Small intestine (tissue), 7 donors: ENCODE measurements at regions not wholly inside any gene's neighbourhood (a gene's known extent, or its start where the extent isn't known, plus 50 kb on each side); places are given as distances from the start of the nearest gene placed in this dataset.

Source experiments
- DNase-seq, 2 donors: peaks; one replicate each; pipeline versions ENCODE4 v3.0.0 to v3.0.0-alpha.2; 2013
- FAIRE-seq: peaks from 2 replicates; lab custom pipeline; 2012; peaks lifted over from hg19 to GRCh38; lab: Jason Lieb, UNC
- H3K27ac ChIP-seq, 3 donors: one replicate each; pipeline ENCODE4 v1.5.1; 2013; ENCODE audit warnings: low read length in 2 of 3, mild to moderate bottlenecking in 2 of 3, control low read depth in 1 of 3, inconsistent platforms in 1 of 3, low read depth in 1 of 3, moderate library complexity in 1 of 3
- H3K27me3 ChIP-seq, 3 donors: one replicate each; pipeline ENCODE4 v1.6.1; 2013; ENCODE audit warnings: low read length in 3 of 3, inconsistent platforms in 1 of 3; ENCODE audit not compliant: control insufficient read depth in 3 of 3, insufficient read depth in 3 of 3
- H3K36me3 ChIP-seq, 3 donors: one replicate each; pipeline ENCODE4 v1.6.1; 2013; ENCODE audit warnings: low read length in 3 of 3, inconsistent platforms in 1 of 3, low read depth in 1 of 3, mild to moderate bottlenecking in 1 of 3, moderate library complexity in 1 of 3; ENCODE audit not compliant: control insufficient read depth in 3 of 3, insufficient read depth in 2 of 3
- H3K4me1 ChIP-seq, 3 donors: one replicate each; pipeline ENCODE4 v1.6.1; 2013; ENCODE audit warnings: low read length in 2 of 3, inconsistent platforms in 1 of 3, low read depth in 1 of 3, mild to moderate bottlenecking in 1 of 3, moderate library complexity in 1 of 3; ENCODE audit not compliant: control insufficient read depth in 3 of 3, insufficient read depth in 2 of 3
- H3K4me3 ChIP-seq, 3 donors: one replicate each; pipeline ENCODE4 v1.5.1; 2013; ENCODE audit warnings: low read length in 3 of 3, control low read depth in 1 of 3, inconsistent platforms in 1 of 3, low read depth in 1 of 3, mild to moderate bottlenecking in 1 of 3, moderate library complexity in 1 of 3
- H3K9me3 ChIP-seq, 2 donors: one replicate each; pipeline ENCODE4 v1.6.1; 2013; ENCODE audit warnings: low read depth in 1 of 2, low read length in 1 of 2; ENCODE audit not compliant: control insufficient read depth in 2 of 2, insufficient read depth in 1 of 2
- WGBS, 3 donors: extraction: QIAGEN DNeasy Blood & Tissue Kit; methylation state at CpG; one replicate each; pipeline ENCODE4 v1.1.7; 2013; 5-methylcytosine and 5-hydroxymethylcytosine counted together
- donor health status: healthy with polysubstance abuse.
- donor health status: control.
- donor health status: control.
- donor health status: Bipolar disorder and iron deficiency.
- donor health status: healthy.

DNA sequence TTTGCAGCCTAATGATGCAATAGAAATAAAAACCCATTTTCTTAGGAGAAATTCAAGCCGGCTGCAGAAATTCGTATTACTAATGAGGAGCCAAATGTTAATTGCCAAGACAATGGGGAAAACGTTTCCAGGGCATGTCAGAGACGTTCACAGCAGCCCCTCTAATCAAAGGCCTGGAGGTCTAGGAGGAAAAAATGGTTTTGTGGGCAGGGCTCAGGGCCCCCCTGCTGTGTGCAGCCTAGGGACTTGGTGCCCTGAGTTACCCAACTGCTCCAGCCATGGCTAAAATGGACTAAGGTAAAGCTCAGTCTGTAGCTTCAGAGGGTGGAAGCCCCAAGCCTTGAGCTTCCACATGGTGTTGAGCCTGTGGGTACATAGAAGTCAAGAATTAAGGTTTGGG, 461.4 kb downstream of the FAT4 start:
- H3K27me3 ChIP-seq = no peaks in the 10 kb centered on the region
- H3K36me3 ChIP-seq = no peaks in the 10 kb centered on the region
- 60 to 77% (median 65%) methylated on average over 4 of the region's 4 CpGs for WGBS, 3 donors
- no peak overlapping the region for H3K4me3 ChIP-seq
- no peak overlapping the region for H3K27ac ChIP-seq
- H3K9me3 ChIP-seq = peaks cover 2 to 7% of the 10 kb centered on the region in 2 donors
- no peaks in the 10 kb centered on the region for H3K4me1 ChIP-seq
- DNase-seq (no peak), FAIRE-seq (no peak)

DNA sequence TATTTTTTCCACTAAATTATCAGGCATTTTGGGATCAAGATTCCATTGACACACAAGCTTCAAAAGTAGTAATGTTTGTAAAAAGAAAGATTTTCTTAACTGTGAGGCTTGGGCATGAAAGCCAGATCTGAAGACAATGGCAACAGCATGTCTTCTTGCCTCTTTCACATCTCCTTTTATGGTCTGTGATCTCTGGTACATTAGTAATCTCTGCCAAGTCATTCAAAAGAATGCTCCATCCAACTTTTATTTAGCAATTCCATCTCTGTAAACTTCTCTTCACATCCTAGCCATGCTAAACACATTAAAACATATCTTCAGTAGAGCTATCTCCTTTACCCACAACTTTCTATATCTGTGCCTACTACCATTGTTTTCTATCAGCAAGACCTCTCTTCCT, 465.4 kb downstream of the FAT4 start:
- no peaks in the 10 kb centered on the region for H3K36me3 ChIP-seq
- H3K4me3 ChIP-seq = no peak overlapping the region
- peaks cover 2 to 7% of the 10 kb centered on the region in 2 donors for H3K9me3 ChIP-seq
- H3K27ac ChIP-seq = no peak overlapping the region
- DNase-seq (no peak), FAIRE-seq (no peak)
- no peaks in the 10 kb centered on the region for H3K4me1 ChIP-seq
- H3K27me3 ChIP-seq = no peaks in the 10 kb centered on the region

DNA sequence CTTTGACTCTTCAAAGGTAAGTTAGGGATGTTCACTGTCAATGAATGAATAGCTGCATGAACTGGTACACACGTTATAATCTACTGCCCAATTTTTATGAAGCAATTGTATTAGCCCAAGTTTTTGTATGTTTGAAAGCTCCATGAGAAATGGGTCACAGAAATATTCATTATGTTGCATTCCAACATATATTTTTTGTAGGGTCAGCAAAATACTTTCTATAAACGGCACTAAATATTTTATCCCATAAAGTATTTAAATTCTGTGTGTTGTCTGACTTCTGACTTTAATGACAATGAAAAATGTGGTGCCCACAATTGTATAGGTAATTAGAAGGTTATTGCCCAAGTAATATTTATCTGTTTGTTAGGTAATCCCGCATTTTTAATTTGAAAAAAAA, 466.0 kb downstream of the FAT4 start:
- DNase-seq = no peak
- Histone ChIP-seq H3K4me3 (no peak overlapping the region), H3K4me1 (no peaks in the 10 kb centered on the region), H3K36me3 (no peaks in the 10 kb centered on the region), H3K9me3 (peaks cover 2 to 7% of the 10 kb centered on the region in 2 donors), H3K27me3 (no peaks in the 10 kb centered on the region), H3K27ac (no peak overlapping the region)
- no peak for FAIRE-seq
- 67 to 84% (median 70%) methylated on average over 3 of the region's 3 CpGs for WGBS, 3 donors

DNA sequence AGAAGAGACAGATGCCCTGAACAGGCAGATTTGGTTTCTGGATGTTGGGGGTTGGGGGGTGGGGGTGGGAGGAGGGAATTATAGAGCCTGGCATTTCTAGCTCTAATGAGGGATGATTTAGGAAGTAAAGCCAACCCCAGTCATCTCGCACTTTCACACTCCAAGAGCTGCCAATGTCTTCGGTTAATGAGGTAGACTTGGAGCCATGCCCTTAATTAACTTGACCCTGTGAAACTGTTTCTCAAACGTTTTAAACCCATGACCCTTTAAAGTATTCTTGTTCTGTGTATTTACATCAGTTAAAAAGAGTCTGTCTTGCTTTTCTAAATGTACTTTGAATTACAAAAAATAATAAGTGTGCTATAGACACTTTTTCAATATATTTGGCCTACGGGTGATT, 466.9 kb downstream of the FAT4 start:
- no peak overlapping the region for H3K27ac ChIP-seq
- 38 to 56% (median 47%) methylated on average over 4 of the region's 4 CpGs for WGBS, 3 donors
- FAIRE-seq (no peak), DNase-seq (no peak)
- H3K27me3 ChIP-seq = no peaks in the 10 kb centered on the region
- no peaks in the 10 kb centered on the region for H3K4me1 ChIP-seq
- no peaks in the 10 kb centered on the region for H3K36me3 ChIP-seq
- H3K4me3 ChIP-seq = no peak overlapping the region
- H3K9me3 ChIP-seq = peaks cover 0 to 1% of the 10 kb centered on the region in 2 donors

DNA sequence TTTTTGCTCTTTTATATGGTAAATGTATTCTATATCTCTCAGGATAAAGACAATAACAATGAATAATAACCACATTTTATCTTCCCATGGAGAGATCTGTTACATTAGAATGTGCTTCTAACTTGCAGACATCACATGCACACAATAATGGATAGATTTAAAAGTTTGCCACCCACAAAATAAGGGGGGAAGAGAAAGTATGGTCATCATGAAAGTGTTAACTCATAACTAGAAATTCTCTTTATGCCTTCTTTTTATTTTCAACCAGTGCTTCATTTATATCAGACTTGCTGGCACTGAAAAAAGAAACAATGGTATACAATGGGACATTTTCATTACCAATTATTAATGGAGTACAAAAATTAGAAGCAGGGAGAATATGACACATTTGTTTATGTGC, 470.0 kb downstream of the FAT4 start:
- Histone ChIP-seq H3K4me1 (no peaks in the 10 kb centered on the region), H3K27ac (no peak overlapping the region), H3K4me3 (no peak overlapping the region), H3K27me3 (no peaks in the 10 kb centered on the region), H3K36me3 (no peaks in the 10 kb centered on the region), H3K9me3 (no peaks in the 10 kb centered on the region)
- DNase-seq (no peak), FAIRE-seq (no peak)

DNA sequence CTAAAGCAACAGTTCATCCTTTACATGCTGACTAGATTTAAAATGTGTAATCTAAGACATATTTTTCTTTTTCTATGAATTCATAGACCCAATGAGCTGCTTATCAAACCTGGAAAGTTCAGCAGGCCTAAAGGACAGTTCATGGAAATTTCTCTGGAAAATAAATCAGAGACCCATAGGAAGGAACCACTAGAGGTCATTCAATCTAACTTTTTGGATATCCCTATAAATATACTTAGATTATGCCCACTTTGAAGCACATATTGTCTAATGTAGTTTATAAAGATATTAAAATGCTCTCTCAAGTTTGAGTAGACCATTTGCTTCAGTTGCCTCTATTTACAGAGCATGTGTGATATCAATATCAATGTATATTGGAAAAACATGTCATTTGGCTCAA, 473.0 kb downstream of the FAT4 start:
- no peaks in the 10 kb centered on the region for H3K9me3 ChIP-seq
- DNase-seq = no peak
- peaks cover 0 to 3% (median 0%) of the 10 kb centered on the region in 3 donors for H3K4me1 ChIP-seq
- H3K36me3 ChIP-seq = no peaks in the 10 kb centered on the region
- H3K27ac ChIP-seq = no peak overlapping the region
- no peak for FAIRE-seq
- H3K4me3 ChIP-seq = no peak overlapping the region
- H3K27me3 ChIP-seq = peaks cover 0 to 3% (median 0%) of the 10 kb centered on the region in 3 donors

DNA sequence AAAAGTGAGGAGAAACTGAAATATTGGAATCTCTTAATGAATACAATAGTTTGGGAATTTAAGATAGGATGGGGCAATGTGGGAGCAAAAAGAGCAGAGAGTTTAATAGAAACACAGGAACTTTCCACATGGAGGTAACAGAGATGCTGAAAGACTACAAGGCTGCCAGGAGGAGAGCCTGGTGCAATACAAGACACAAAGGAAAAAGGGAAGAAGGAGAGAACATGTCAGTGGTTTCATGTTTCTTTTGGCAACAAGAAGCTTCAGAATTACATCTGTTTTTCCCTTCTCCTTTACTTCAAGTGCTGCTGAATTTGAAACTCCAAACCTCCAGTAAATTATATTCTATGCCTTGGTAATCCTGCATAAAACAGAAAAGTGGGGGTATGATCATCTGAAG, 474.3 kb downstream of the FAT4 start:
- Histone ChIP-seq H3K27me3 (peaks cover 0 to 3% (median 0%) of the 10 kb centered on the region in 3 donors), H3K27ac (no peak overlapping the region), H3K36me3 (no peaks in the 10 kb centered on the region), H3K4me1 (peaks cover 0 to 5% (median 0%) of the 10 kb centered on the region in 3 donors), H3K9me3 (no peaks in the 10 kb centered on the region), H3K4me3 (no peak overlapping the region)
- DNase-seq (no peak), FAIRE-seq (no peak)

DNA sequence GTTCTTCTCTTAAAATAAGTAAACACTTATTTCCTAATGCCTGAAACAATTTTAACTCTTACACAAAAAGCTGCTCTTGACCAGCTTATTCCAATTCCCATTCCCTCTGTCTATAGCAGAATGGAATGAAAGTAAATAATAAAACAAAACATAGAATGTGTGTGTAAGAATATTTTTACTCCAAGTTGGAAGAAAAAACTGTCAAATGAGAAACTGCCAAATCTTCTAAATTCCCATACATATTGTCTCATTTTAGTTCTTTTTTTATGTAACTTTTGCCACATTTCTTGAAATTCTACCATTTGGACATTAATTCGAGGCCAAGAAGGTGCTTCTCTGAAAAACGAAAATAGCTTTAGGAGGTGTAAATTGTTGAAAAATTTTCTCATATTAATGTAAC, 477.1 kb downstream of the FAT4 start:
- DNase-seq = no peak
- peaks cover 0 to 5% (median 0%) of the 10 kb centered on the region in 3 donors for H3K4me1 ChIP-seq
- no peak overlapping the region for H3K4me3 ChIP-seq
- H3K9me3 ChIP-seq = no peaks in the 10 kb centered on the region
- no peak for FAIRE-seq
- H3K27me3 ChIP-seq = peaks cover 0 to 3% (median 0%) of the 10 kb centered on the region in 3 donors
- no peaks in the 10 kb centered on the region for H3K36me3 ChIP-seq
- 75 to 92% (median 84%) methylated on average over 2 of the region's 2 CpGs for WGBS, 3 donors
- no peak overlapping the region for H3K27ac ChIP-seq

DNA sequence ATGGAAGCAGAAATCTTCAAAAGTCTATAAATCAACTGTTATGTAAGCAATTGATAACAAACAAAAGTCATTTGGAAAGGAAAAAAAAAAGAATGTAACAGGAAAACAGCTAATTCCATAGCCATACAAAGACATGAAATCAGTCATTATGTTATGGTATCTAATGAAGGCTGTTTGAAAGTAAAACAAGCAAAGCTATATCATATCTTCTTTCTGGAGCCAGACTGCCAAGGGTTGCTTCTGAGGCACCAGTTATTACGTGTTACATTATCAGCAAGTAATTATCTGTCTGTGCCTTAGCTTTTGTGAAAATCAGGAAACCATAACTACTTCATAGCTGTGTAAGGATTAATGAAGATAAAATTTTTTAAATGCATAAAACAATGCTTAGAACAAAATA, 480.2 kb downstream of the FAT4 start:
- 5 to 44% (median 13%) methylated on average over 1 of the region's 1 CpG for WGBS, 3 donors
- FAIRE-seq = no peak

More for the DNA sequence above, 480.2 kb downstream of the FAT4 start:
- no peaks in the 10 kb centered on the region for H3K36me3 ChIP-seq
- peak in 1 of 2 donors; percentile 1 for DNase-seq
- peaks cover 0 to 5% (median 0%) of the 10 kb centered on the region in 3 donors for H3K4me1 ChIP-seq
- no peak overlapping the region for H3K27ac ChIP-seq
- H3K9me3 ChIP-seq = no peaks in the 10 kb centered on the region
- no peak overlapping the region for H3K4me3 ChIP-seq
- peaks cover 0 to 5% (median 0%) of the 10 kb centered on the region in 3 donors for H3K27me3 ChIP-seq
